Stomach (tissue), 8 donors: ENCODE measurements at regions not wholly inside any gene's neighbourhood (a gene's known extent, or its start where the extent isn't known, plus 50 kb on each side); places are given as distances from the start of the nearest gene placed in this dataset.
"Not testable (repeated sequence)": the region's sequence is repeated elsewhere in the genome, so short reads cannot be mapped to it uniquely, and the experiment has no call there.

Experiments
- DNase-seq, 2 donors: peaks; one replicate each; pipeline versions ENCODE4 v3.0.0 to v3.0.0-alpha.2; 2013 to 2019
- H3K27ac ChIP-seq, 5 donors: fragments of 200-600 bp in 4 of 5; sonication (generic) in 4 of 5; one replicate each; pipeline ENCODE4 v1.5.1; 2013 to 2019; ENCODE audit warnings: mild to moderate bottlenecking in 1 of 5, moderate library complexity in 1 of 5
- H3K27me3 ChIP-seq, 3 donors: fragments of 200-600 bp; sonication (generic); one replicate each; pipeline ENCODE4 v1.5.1; 2017 to 2019; ENCODE audit warnings: mixed run types in 1 of 3
- H3K36me3 ChIP-seq, 4 donors: fragments of 200-600 bp; sonication (generic); 1 replicate in 3 of 4; 2 replicates in 1 of 4; pipeline ENCODE4 v1.5.1; 2016 to 2019
- H3K4me1 ChIP-seq, 4 donors: fragments of 200-600 bp; sonication (generic); one replicate each; pipeline ENCODE4 v1.5.1; 2016 to 2019
- H3K4me3 ChIP-seq, 4 donors: fragments of 200-600 bp; sonication (generic) in 3 of 4; one replicate each; pipeline ENCODE4 v1.5.1; 2016 to 2019; ENCODE audit warnings: mild to moderate bottlenecking in 1 of 4
- H3K9me3 ChIP-seq, 4 donors: fragments of 200-600 bp; sonication (generic); one replicate each; pipeline ENCODE4 v1.5.1; 2016 to 2019
- EP300 ChIP-seq: sonication (generic); formaldehyde crosslinking; IDR thresholded peaks from one replicate; pipeline ENCODE4 v1.6.1; 2017; ENCODE audit warnings: antibody characterized with exemption
- POLR2A ChIP-seq, 4 donors: fragments of 450-650 bp; IDR thresholded peaks; one replicate each; pipeline ENCODE4 v1.6.1; 2016; ENCODE audit warnings: antibody characterized with exemption in 4 of 4, control low read depth in 2 of 4, mild to moderate bottlenecking in 1 of 4, moderate library complexity in 1 of 4
- POLR2AphosphoS5 ChIP-seq, 3 donors: sonication (generic); formaldehyde crosslinking; IDR thresholded peaks; one replicate each; pipeline ENCODE4 v1.6.1; 2016; ENCODE audit warnings: antibody characterized with exemption in 3 of 3
- WGBS, 5 donors: extraction: QIAGEN DNeasy Blood & Tissue Kit in 3 of 5; methylation state at CpG; one replicate each; pipeline versions ENCODE4 v1.1.5 to v1.1.7; 2013 to 2018; 5-methylcytosine and 5-hydroxymethylcytosine counted together
- intact Hi-C: fragments of 100-400 bp; cut with DNase I; formaldehyde crosslinking; loops from one replicate; pipeline ENCODE4 v1.15.1; 2023; ENCODE audit warnings: low total_unique reads
- TF ChIP-seq, protein P1 (sequence below), 7 experiments: fragments of 450-650 bp in 4 of 7; fragments of 200-600 bp in 3 of 7; sonication (generic) in 3 of 7; IDR thresholded peaks; one replicate each; pipeline ENCODE4 v1.5.1; 2016 to 2019; ENCODE audit warnings: antibody characterized with exemption in 7 of 7, control low read depth in 2 of 7, mild to moderate bottlenecking in 1 of 7
- donor health status: healthy with polysubstance abuse.
- donor health status: Bipolar disorder and iron deficiency.
- donor health status: healthy.

DNA sequence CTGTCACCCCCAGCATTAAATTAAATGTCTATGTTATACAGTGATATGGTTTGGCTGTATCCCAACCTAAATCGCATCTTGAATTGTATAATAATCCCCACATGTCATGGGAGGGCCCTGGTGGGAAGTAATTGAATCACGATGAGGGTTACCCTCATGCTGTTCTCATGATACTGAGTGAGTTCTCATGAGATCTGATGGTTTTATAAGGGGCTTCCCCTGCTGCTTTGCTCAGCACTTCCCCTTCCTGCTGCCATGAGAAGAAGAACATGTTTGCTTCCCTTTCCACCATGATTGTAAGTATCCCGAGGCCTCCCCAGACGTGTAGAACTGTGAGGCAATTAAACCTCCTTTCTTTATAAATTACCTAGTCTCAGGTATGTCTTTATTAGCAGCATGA, 445.7 kb downstream of the MRPL39 start:
- no peak overlapping the region for H3K4me3 ChIP-seq
- no peak for TF ChIP-seq POLR2A (IDR thresholded peaks at IDR 0.05)
- TF ChIP-seq POLR2AphosphoS5 (IDR thresholded peaks at IDR 0.05), result no peak
- no peak for TF ChIP-seq EP300
- TF ChIP-seq, protein P1, sequence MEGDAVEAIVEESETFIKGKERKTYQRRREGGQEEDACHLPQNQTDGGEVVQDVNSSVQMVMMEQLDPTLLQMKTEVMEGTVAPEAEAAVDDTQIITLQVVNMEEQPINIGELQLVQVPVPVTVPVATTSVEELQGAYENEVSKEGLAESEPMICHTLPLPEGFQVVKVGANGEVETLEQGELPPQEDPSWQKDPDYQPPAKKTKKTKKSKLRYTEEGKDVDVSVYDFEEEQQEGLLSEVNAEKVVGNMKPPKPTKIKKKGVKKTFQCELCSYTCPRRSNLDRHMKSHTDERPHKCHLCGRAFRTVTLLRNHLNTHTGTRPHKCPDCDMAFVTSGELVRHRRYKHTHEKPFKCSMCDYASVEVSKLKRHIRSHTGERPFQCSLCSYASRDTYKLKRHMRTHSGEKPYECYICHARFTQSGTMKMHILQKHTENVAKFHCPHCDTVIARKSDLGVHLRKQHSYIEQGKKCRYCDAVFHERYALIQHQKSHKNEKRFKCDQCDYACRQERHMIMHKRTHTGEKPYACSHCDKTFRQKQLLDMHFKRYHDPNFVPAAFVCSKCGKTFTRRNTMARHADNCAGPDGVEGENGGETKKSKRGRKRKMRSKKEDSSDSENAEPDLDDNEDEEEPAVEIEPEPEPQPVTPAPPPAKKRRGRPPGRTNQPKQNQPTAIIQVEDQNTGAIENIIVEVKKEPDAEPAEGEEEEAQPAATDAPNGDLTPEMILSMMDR (IDR thresholded peaks at IDR 0.05), result no peak
- DNase-seq, result no peak
- H3K27ac ChIP-seq, result no peak overlapping the region
- 77 to 88% (median 84%) methylated on average over 4 of the region's 4 CpGs for WGBS, 5 donors
- H3K9me3 ChIP-seq, result peaks cover 0 to 16% (median 3%) of the 10 kb centered on the region in 4 donors
- H3K36me3 ChIP-seq, result no peaks in the 10 kb centered on the region
- no peaks in the 10 kb centered on the region for H3K4me1 ChIP-seq
- intact Hi-C loops, result no loop called here
- no peaks in the 10 kb centered on the region for H3K27me3 ChIP-seq

DNA sequence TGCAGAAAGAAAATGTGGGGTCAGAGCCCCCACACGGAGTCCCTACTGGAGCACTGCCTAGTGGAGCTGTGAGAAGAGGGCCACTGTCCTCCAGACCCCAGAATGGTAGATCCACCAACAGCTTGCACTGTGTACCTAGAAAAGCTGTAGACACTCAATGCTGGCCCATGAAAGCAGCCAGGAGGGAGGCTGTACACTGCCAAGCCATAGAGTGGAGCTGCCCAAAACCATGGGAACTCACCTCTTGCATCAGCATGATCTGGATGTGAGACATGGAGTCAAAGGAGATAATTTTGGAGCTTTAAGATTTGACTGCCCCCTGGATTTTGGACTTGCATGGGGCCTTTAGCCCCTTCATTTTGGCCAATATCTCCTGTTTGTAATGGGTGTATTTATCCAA, 452.3 kb downstream of the MRPL39 start:
- intact Hi-C loops, DNase-seq, H3K27ac ChIP-seq, H3K4me1 ChIP-seq, H3K4me3 ChIP-seq, H3K36me3 ChIP-seq, H3K27me3 ChIP-seq: not testable (repeated sequence)
- WGBS, 5 donors, result 0 to 74% (median 44%) methylated on average over 1 of the region's 1 CpG
- peaks cover 0 to 12% (median 0%) of the 10 kb centered on the region in 4 donors for H3K9me3 ChIP-seq

DNA sequence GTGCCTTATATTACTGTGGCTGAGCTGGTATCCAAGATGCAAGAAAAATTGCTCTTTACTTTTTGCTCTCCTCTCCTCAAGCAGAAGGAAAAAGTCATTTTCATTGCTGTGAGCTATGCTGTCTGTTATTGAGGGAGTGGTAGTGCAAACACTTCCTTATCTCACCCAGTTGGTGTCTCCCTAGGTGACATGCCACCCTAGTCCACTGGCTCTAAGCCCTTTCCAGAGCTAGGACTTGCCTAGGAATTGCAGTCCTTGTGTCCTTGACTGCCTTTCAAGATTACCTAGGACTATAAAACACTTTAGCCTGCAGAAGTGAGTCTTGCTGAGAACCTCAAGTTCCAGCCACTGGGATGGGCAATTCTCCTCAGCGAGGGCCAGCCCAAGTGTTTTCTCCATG, 458.3 kb downstream of the MRPL39 start:
- intact Hi-C loops, result no loop called here
- Histone ChIP-seq H3K4me3 (no peak overlapping the region), H3K27ac (no peak overlapping the region), H3K9me3 (no peaks in the 10 kb centered on the region), H3K4me1 (no peaks in the 10 kb centered on the region), H3K36me3 (no peaks in the 10 kb centered on the region), H3K27me3 (no peaks in the 10 kb centered on the region)
- 70 to 76% (median 75%) methylated on average over 1 of the region's 1 CpG for WGBS, 5 donors
- no peak for TF ChIP-seq POLR2A (IDR thresholded peaks at IDR 0.05)
- no peak for TF ChIP-seq EP300
- TF ChIP-seq, protein P1 (IDR thresholded peaks at IDR 0.05), result no peak
- no peak for TF ChIP-seq POLR2AphosphoS5 (IDR thresholded peaks at IDR 0.05)
- no peak for DNase-seq

DNA sequence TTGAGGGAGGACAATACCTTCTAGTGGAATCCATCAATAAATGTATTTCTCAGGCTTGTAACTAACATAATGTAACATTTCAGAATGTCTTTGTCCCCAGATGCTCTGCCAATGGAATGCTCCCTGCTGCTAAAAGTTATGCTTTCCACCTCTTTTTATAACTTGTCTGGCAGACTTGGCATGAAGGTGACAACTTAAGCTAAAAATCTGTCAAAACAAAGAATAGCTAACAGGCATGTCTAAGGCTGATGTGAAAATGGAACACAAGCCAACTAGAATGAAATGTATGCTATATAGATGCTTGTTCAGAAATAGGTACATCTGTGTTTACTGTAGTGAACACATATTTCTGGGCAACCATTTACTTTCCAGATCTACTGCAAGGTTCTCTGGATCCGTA, 467.9 kb downstream of the MRPL39 start:
- no peak for DNase-seq
- WGBS, 5 donors, result 52 to 64% (median 57%) methylated on average over 1 of the region's 1 CpG
- Histone ChIP-seq H3K9me3 (no peaks in the 10 kb centered on the region), H3K27me3 (no peaks in the 10 kb centered on the region), H3K36me3 (no peaks in the 10 kb centered on the region), H3K27ac (no peak overlapping the region), H3K4me3 (no peak overlapping the region), H3K4me1 (no peaks in the 10 kb centered on the region)
- TF ChIP-seq POLR2AphosphoS5 (IDR thresholded peaks at IDR 0.05), result no peak
- TF ChIP-seq, protein P1 (IDR thresholded peaks at IDR 0.05), result no peak
- TF ChIP-seq EP300, result no peak
- TF ChIP-seq POLR2A (IDR thresholded peaks at IDR 0.05), result no peak
- intact Hi-C loops, result no loop called here

DNA sequence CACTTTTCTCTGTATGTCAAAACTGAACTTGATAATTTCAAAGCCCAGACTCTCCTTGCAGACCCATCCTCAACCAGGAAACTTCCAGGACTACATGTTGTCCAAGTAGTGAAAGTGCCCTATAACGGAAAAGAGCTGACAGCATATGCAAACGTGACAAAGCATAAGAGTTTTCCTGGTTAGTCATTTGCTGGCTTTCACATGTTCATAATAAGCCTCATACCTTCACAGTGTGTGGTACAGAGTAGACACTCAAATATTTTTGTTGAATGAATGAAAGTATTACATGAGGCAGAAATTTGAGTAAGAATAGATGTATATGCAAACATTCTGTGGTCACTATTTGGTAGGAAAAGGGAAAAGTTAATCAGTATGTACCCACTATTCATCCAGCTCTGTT, 473.3 kb downstream of the MRPL39 start:
- DNase-seq, result no peak
- no peak overlapping the region for H3K27ac ChIP-seq
- TF ChIP-seq POLR2AphosphoS5 (IDR thresholded peaks at IDR 0.05) (no peak), POLR2A (IDR thresholded peaks at IDR 0.05) (no peak), EP300 (no peak)
- TF ChIP-seq, protein P1 (IDR thresholded peaks at IDR 0.05), result no peak
- no peaks in the 10 kb centered on the region for H3K27me3 ChIP-seq
- peaks cover 0 to 7% (median 2%) of the 10 kb centered on the region in 4 donors for H3K9me3 ChIP-seq
- WGBS, 5 donors, result 54 to 79% (median 75%) methylated on average over 2 of the region's 2 CpGs
- intact Hi-C loops, result no loop called here
- H3K4me1 ChIP-seq, result no peaks in the 10 kb centered on the region
- no peaks in the 10 kb centered on the region for H3K36me3 ChIP-seq
- H3K4me3 ChIP-seq, result no peak overlapping the region
